ENCODE measurements at regions not wholly inside any gene's neighbourhood (a gene's known extent, or its start where the extent isn't known, plus 50 kb on each side); places are given as distances from the start of the nearest gene placed in this dataset.

GRCh38 chr18:62659698-62660097 lies 55.6 kb upstream of the PHLPP1 start:
- TF ChIP-seq CTCF (IDR thresholded peaks at IDR 0.05): no peak
- Histone ChIP-seq H3K27me3 (no peaks in the 10 kb centered on the region), H3K36me3 (no peaks in the 10 kb centered on the region), H3K27ac (no peak overlapping the region), H3K9me3 (no peaks in the 10 kb centered on the region), H3K4me3 (ENCODE audit: low read depth in 1 of 2, low read length in 1 of 2) (no peak overlapping the region), H3K4me1 (ENCODE audit: control insufficient read depth in 1 of 2, insufficient read depth in 1 of 2, low read depth in 1 of 2, low read length in 1 of 2) (no peaks in the 10 kb centered on the region)

GRCh38 chr18:62660691-62661090 lies 54.6 kb upstream of the PHLPP1 start:
- Histone ChIP-seq H3K36me3 (no peaks in the 10 kb centered on the region), H3K4me1 (ENCODE audit: control insufficient read depth in 1 of 2, insufficient read depth in 1 of 2, low read depth in 1 of 2, low read length in 1 of 2) (no peaks in the 10 kb centered on the region), H3K4me3 (ENCODE audit: low read depth in 1 of 2, low read length in 1 of 2) (no peak overlapping the region), H3K27me3 (no peaks in the 10 kb centered on the region), H3K27ac (no peak overlapping the region), H3K9me3 (no peaks in the 10 kb centered on the region)
- no peak for TF ChIP-seq CTCF (IDR thresholded peaks at IDR 0.05)

GRCh38 chr18:62663731-62664336 lies 51.5 kb upstream of the PHLPP1 start:
- Histone ChIP-seq H3K27me3 (no peaks in the 10 kb centered on the region), H3K36me3 (no peaks in the 10 kb centered on the region), H3K4me1 (ENCODE audit: control insufficient read depth in 1 of 2, insufficient read depth in 1 of 2, low read depth in 1 of 2, low read length in 1 of 2) (no peaks in the 10 kb centered on the region), H3K27ac (no peak overlapping the region), H3K4me3 (ENCODE audit: low read depth in 1 of 2, low read length in 1 of 2) (no peak overlapping the region), H3K9me3 (no peaks in the 10 kb centered on the region)
- no peak for TF ChIP-seq CTCF (IDR thresholded peaks at IDR 0.05)

- Histone ChIP-seq H3K9me3 (no peaks in the 10 kb centered on the region), H3K4me1 (ENCODE audit: control insufficient read depth in 1 of 2, insufficient read depth in 1 of 2, low read depth in 1 of 2, low read length in 1 of 2) (no peaks in the 10 kb centered on the region), H3K36me3 (no peaks in the 10 kb centered on the region), H3K4me3 (ENCODE audit: low read depth in 1 of 2, low read length in 1 of 2) (no peak overlapping the region), H3K27ac (no peak overlapping the region), H3K27me3 (no peaks in the 10 kb centered on the region)
- no peak for TF ChIP-seq CTCF (IDR thresholded peaks at IDR 0.05)
These were observed 50.9 kb upstream of the PHLPP1 start for GRCh38 chr18:62664414-62664813.

- no peaks in the 10 kb centered on the region for H3K4me1 ChIP-seq (ENCODE audit: control insufficient read depth in 1 of 2, insufficient read depth in 1 of 2, low read depth in 1 of 2, low read length in 1 of 2)
- H3K36me3 ChIP-seq: no peaks in the 10 kb centered on the region
- no peak overlapping the region for H3K4me3 ChIP-seq (ENCODE audit: low read depth in 1 of 2, low read length in 1 of 2)
- H3K27me3 ChIP-seq: no peaks in the 10 kb centered on the region
- H3K9me3 ChIP-seq: no peaks in the 10 kb centered on the region
- TF ChIP-seq CTCF (IDR thresholded peaks at IDR 0.05): no peak
- H3K27ac ChIP-seq: no peak overlapping the region
These were observed 50.2 kb upstream of the PHLPP1 start for GRCh38 chr18:62665188-62665587.

Measured in neutrophil (primary cell).